PC-9 (cell line): ENCODE measurements at regions not wholly inside any gene's neighbourhood (a gene's known extent, or its start where the extent isn't known, plus 50 kb on each side); places are given as distances from the start of the nearest gene placed in this dataset.

Experiments used
- CTCF ChIP-seq: fragments of 200-600 bp; sonication (generic); conservative IDR thresholded peaks from 2 replicates; pipeline ENCODE4 v1.6.1; 2017; ENCODE audit warnings: mixed run types, antibody characterized with exemption, mild to moderate bottlenecking, moderate library complexity
- EZH2 ChIP-seq: fragments of 200-600 bp; sonication (generic); IDR thresholded peaks from 2 replicates; pipeline ENCODE4 v1.8.0; 2017; ENCODE audit warnings: antibody characterized with exemption, low read depth

- TF ChIP-seq CTCF, result no peak
- TF ChIP-seq EZH2, result no peak
Observed at GRCh38 chr6:122872311-122872710, 83.3 kb downstream of the SMPDL3A start.
